ENCODE measurements at regions not wholly inside any gene's neighbourhood (a gene's known extent, or its start where the extent isn't known, plus 50 kb on each side); places are given as distances from the start of the nearest gene placed in this dataset.

DNA sequence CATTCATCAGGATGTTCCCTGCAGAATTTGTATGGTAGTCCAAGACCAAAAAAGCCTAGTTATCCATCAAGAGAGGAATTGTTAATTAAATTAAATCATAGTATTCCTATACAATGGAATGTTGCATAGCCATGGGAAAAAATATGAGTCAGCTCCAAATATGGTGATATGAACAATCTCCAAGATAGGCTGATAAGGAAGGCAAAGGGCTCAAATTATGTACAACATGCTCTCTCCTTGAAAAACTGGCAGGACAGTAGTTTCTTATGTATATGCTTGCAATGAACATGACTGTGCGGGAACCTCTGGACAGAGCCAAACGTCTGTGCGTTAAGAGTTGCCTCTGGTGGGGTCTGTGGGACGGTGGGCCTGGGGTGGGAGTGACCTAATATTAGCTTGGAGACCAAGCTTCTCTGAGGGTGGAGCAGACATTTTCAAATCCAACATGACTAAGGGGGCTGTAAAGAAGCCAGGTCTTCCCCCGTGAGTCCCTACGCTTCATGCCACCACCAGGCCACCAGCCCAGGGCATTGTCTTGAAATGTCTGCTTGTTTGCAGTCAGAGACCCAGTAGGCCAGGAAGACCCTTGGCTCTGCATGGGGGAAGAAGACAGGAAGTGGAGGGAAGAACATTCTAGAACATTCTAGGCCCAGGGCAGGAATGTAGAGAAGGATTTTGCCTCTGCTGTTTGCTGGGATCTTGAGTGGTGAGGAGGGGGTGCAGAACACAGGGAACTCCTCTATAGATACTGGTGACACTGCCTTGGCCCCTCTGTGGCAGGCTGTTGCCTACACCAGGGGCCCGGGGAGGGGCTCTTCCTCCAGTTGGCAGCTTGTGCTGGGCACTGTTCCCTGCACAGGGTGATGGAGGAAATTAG is 244.0 kb upstream of the HS6ST1 start:
- 95 to 96% methylated on average over 7 of the region's 7 CpGs for WGBS, 2 experiments
- Histone ChIP-seq H3K27ac (ENCODE audit: insufficient read depth, low read depth, low read length, poor library complexity, severe bottlenecking) (no peak overlapping the region), H3K4me3 (ENCODE audit: insufficient read depth, low read depth, low read length) (no peak overlapping the region)

GRCh38 chr2:128563348-128563687 is 244.7 kb upstream of the HS6ST1 start:
- Histone ChIP-seq H3K9me3 (ENCODE audit: control insufficient read depth, low read length) (no peaks in the 10 kb centered on the region), H3K27ac (ENCODE audit: insufficient read depth, low read depth, low read length, poor library complexity, severe bottlenecking) (no peak overlapping the region)
- WGBS, 2 experiments = 77 to 89% methylated on average over 4 of the region's 4 CpGs

More for the DNA sequence above, 244.0 kb upstream of the HS6ST1 start:
- Histone ChIP-seq H3K27me3 (ENCODE audit: control insufficient read depth, insufficient read depth, low read length, poor library complexity, severe bottlenecking) (no peaks in the 10 kb centered on the region), H3K4me1 (ENCODE audit: control insufficient read depth, insufficient read depth, low read length) (no peaks in the 10 kb centered on the region), H3K9me3 (ENCODE audit: control insufficient read depth, low read length) (no peaks in the 10 kb centered on the region), H3K36me3 (ENCODE audit: control insufficient read depth, insufficient read depth, low read length) (no peaks in the 10 kb centered on the region)

GRCh38 chr2:128564131-128564530 is 245.5 kb upstream of the HS6ST1 start:
- no peak overlapping the region for H3K4me3 ChIP-seq (ENCODE audit: insufficient read depth, low read depth, low read length)

More at GRCh38 chr2:128563348-128563687, 244.7 kb upstream of the HS6ST1 start:
- Histone ChIP-seq H3K36me3 (ENCODE audit: control insufficient read depth, insufficient read depth, low read length) (no peaks in the 10 kb centered on the region), H3K27me3 (ENCODE audit: control insufficient read depth, insufficient read depth, low read length, poor library complexity, severe bottlenecking) (no peaks in the 10 kb centered on the region), H3K4me3 (ENCODE audit: insufficient read depth, low read depth, low read length) (no peak overlapping the region), H3K4me1 (ENCODE audit: control insufficient read depth, insufficient read depth, low read length) (no peaks in the 10 kb centered on the region)

DNA sequence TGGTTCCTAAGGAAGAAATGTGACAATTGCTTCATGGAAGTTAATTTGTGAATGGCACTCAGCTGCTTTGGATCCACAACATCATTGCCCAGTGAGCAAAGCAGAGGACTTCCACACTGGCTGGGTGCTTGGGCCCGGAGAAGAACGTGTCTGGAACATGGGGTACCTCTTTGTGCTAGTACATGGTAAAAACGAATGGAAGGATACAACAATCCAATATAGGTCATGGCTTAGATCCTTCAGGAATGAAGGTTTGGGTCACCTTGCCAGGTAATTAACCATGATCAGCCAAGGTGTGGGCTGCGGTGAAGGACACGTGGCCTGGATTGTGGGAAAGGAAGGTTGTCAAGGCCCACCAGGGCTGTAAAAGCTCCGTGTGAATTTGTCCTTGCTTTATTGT is 245.9 kb upstream of the HS6ST1 start:
- no peak overlapping the region for H3K27ac ChIP-seq (ENCODE audit: insufficient read depth, low read depth, low read length, poor library complexity, severe bottlenecking)

More at GRCh38 chr2:128564131-128564530, 245.5 kb upstream of the HS6ST1 start:
- Histone ChIP-seq H3K36me3 (ENCODE audit: control insufficient read depth, insufficient read depth, low read length) (no peaks in the 10 kb centered on the region), H3K27ac (ENCODE audit: insufficient read depth, low read depth, low read length, poor library complexity, severe bottlenecking) (no peak overlapping the region), H3K9me3 (ENCODE audit: control insufficient read depth, low read length) (no peaks in the 10 kb centered on the region), H3K27me3 (ENCODE audit: control insufficient read depth, insufficient read depth, low read length, poor library complexity, severe bottlenecking) (no peaks in the 10 kb centered on the region), H3K4me1 (ENCODE audit: control insufficient read depth, insufficient read depth, low read length) (no peaks in the 10 kb centered on the region)
- 95 to 97% methylated on average over 4 of the region's 4 CpGs for WGBS, 2 experiments

DNA sequence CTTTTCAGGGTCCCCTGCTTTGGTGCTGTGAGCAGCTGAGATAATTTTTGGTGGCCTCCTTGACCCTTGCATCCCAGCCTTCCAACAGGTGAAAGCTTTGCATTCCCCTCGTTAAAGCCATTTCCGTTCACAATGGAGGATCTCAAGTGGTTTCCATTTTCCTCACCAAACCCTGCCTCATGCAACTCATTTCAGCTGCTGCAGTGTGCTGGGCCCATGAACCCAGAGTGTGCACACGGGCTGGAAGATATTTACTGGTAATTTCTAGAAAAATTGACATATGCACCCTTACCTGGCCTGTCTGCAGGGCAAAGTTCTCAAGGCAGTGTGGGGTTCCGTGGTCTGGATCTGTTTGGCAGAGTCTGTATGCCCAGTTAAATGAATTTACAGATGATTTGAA is 246.8 kb upstream of the HS6ST1 start:
- no peaks in the 10 kb centered on the region for H3K36me3 ChIP-seq (ENCODE audit: control insufficient read depth, insufficient read depth, low read length)
- 96 to 98% methylated on average over 4 of the region's 4 CpGs for WGBS, 2 experiments
- H3K27me3 ChIP-seq (ENCODE audit: control insufficient read depth, insufficient read depth, low read length, poor library complexity, severe bottlenecking) = no peaks in the 10 kb centered on the region
- H3K27ac ChIP-seq (ENCODE audit: insufficient read depth, low read depth, low read length, poor library complexity, severe bottlenecking) = no peak overlapping the region
- H3K9me3 ChIP-seq (ENCODE audit: control insufficient read depth, low read length) = no peaks in the 10 kb centered on the region
- H3K4me1 ChIP-seq (ENCODE audit: control insufficient read depth, insufficient read depth, low read length) = no peaks in the 10 kb centered on the region
- no peak overlapping the region for H3K4me3 ChIP-seq (ENCODE audit: insufficient read depth, low read depth, low read length)

More for the DNA sequence above, 245.9 kb upstream of the HS6ST1 start:
- no peaks in the 10 kb centered on the region for H3K9me3 ChIP-seq (ENCODE audit: control insufficient read depth, low read length)
- no peaks in the 10 kb centered on the region for H3K27me3 ChIP-seq (ENCODE audit: control insufficient read depth, insufficient read depth, low read length, poor library complexity, severe bottlenecking)
- H3K36me3 ChIP-seq (ENCODE audit: control insufficient read depth, insufficient read depth, low read length) = no peaks in the 10 kb centered on the region
- no peak overlapping the region for H3K4me3 ChIP-seq (ENCODE audit: insufficient read depth, low read depth, low read length)
- WGBS, 2 experiments = 93 to 97% methylated on average over 5 of the region's 6 CpGs
- no peaks in the 10 kb centered on the region for H3K4me1 ChIP-seq (ENCODE audit: control insufficient read depth, insufficient read depth, low read length)

DNA sequence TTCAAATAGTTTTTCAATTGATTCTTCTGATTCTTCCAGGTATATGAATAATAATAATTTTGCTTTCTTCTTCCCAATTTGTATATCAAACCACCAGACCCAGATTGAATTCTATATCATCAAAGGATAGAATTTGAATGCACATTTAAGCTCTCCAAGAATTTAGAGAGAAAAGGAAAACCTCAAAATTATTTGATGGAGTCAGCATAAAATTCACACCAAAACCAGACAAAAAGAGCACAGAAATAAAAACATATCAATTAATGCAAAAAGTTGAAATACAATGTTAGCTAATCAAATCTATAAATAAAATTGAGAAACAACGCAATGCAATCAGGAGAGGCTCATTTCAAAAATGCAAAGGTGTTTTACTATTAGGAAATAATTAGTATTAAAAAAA is 248.0 kb upstream of the HS6ST1 start:
- H3K4me1 ChIP-seq (ENCODE audit: control insufficient read depth, insufficient read depth, low read length) = no peaks in the 10 kb centered on the region
- H3K27me3 ChIP-seq (ENCODE audit: control insufficient read depth, insufficient read depth, low read length, poor library complexity, severe bottlenecking) = no peaks in the 10 kb centered on the region
- no peaks in the 10 kb centered on the region for H3K9me3 ChIP-seq (ENCODE audit: control insufficient read depth, low read length)
- 100% methylated on average over 1 of the region's 1 CpG for WGBS, 2 experiments
- H3K36me3 ChIP-seq (ENCODE audit: control insufficient read depth, insufficient read depth, low read length) = no peaks in the 10 kb centered on the region
- H3K27ac ChIP-seq (ENCODE audit: insufficient read depth, low read depth, low read length, poor library complexity, severe bottlenecking) = no peak overlapping the region
- no peak overlapping the region for H3K4me3 ChIP-seq (ENCODE audit: insufficient read depth, low read depth, low read length)

DNA sequence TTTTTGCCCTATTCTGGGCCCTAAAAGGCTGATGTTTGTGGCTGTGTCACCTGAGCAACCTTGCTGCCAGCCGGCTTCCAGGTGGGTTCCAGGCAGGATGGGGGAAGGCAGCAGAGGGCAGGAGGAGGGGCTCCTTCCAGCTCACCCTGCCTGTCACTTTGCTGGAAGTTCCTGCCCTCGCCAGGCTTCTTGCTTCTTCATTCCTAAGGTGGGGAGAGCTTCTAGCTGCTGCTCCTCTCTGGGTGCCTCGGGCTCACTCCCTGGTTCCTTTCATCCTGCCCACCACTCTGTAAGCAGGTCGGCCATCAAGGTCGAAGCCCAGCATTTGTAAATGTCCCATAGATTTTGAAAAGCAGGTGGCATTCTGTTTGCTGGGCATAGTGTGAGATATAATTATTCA is 249.4 kb upstream of the HS6ST1 start:
- Histone ChIP-seq H3K4me1 (ENCODE audit: control insufficient read depth, insufficient read depth, low read length) (no peaks in the 10 kb centered on the region), H3K27ac (ENCODE audit: insufficient read depth, low read depth, low read length, poor library complexity, severe bottlenecking) (no peak overlapping the region), H3K9me3 (ENCODE audit: control insufficient read depth, low read length) (no peaks in the 10 kb centered on the region), H3K27me3 (ENCODE audit: control insufficient read depth, insufficient read depth, low read length, poor library complexity, severe bottlenecking) (no peaks in the 10 kb centered on the region), H3K36me3 (ENCODE audit: control insufficient read depth, insufficient read depth, low read length) (no peaks in the 10 kb centered on the region), H3K4me3 (ENCODE audit: insufficient read depth, low read depth, low read length) (no peak overlapping the region)
- WGBS, 2 experiments = 52 to 57% methylated on average over 5 of the region's 5 CpGs

- Histone ChIP-seq H3K9me3 (ENCODE audit: control insufficient read depth, low read length) (no peaks in the 10 kb centered on the region), H3K27me3 (ENCODE audit: control insufficient read depth, insufficient read depth, low read length, poor library complexity, severe bottlenecking) (no peaks in the 10 kb centered on the region), H3K4me3 (ENCODE audit: insufficient read depth, low read depth, low read length) (no peak overlapping the region), H3K27ac (ENCODE audit: insufficient read depth, low read depth, low read length, poor library complexity, severe bottlenecking) (no peak overlapping the region), H3K4me1 (ENCODE audit: control insufficient read depth, insufficient read depth, low read length) (no peaks in the 10 kb centered on the region), H3K36me3 (ENCODE audit: control insufficient read depth, insufficient read depth, low read length) (no peaks in the 10 kb centered on the region)
- 95 to 97% methylated on average over 7 of the region's 7 CpGs for WGBS, 2 experiments
These were observed 254.4 kb upstream of the HS6ST1 start for GRCh38 chr2:128573116-128573515.

GRCh38 chr2:128573531-128573930 is 254.9 kb upstream of the HS6ST1 start:
- Histone ChIP-seq H3K36me3 (ENCODE audit: control insufficient read depth, insufficient read depth, low read length) (no peaks in the 10 kb centered on the region), H3K4me3 (ENCODE audit: insufficient read depth, low read depth, low read length) (no peak overlapping the region), H3K4me1 (ENCODE audit: control insufficient read depth, insufficient read depth, low read length) (no peaks in the 10 kb centered on the region), H3K9me3 (ENCODE audit: control insufficient read depth, low read length) (no peaks in the 10 kb centered on the region), H3K27ac (ENCODE audit: insufficient read depth, low read depth, low read length, poor library complexity, severe bottlenecking) (no peak overlapping the region), H3K27me3 (ENCODE audit: control insufficient read depth, insufficient read depth, low read length, poor library complexity, severe bottlenecking) (no peaks in the 10 kb centered on the region)
- WGBS, 2 experiments = 91 to 95% methylated on average over 4 of the region's 4 CpGs

DNA sequence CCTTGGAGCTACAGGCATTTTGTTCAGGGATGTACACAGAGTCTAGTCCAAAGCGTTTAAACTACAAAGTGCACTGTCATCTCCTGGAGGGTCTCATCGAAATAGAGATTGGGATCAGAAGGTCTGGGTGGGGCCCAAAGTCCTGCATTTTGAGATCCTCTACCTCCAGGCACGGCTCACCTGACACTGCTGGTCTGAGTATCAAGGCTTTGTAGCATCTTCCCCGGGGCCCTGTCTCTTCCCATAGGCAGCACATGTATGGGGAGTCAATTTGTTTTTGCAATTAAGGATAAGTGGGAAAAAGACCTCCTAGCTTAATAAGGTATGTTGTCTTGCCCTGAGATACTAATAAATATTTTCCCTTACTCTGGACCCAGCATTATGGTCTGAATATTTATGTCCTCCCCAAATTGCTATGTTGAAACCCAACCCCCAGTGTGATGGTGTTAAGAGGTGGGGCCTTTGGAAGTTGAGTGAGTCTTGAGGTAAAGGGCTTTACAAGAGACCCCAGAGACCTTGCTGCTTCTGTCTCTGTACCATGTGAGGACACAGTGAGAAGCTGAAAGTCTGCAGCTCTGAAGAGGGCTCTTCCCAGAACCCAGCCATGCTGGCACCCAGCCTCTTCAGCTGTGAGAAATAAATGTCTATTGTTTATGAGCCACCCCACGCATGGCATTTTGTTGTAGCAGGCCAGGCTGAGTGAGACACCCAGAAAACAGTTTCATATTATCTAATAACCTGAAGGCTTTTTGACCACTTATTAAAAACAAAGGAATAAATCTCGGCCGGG is 258.7 kb upstream of the HS6ST1 start:
- Histone ChIP-seq H3K4me3 (ENCODE audit: insufficient read depth, low read depth, low read length) (no peak overlapping the region), H3K9me3 (ENCODE audit: control insufficient read depth, low read length) (no peaks in the 10 kb centered on the region), H3K27me3 (ENCODE audit: control insufficient read depth, insufficient read depth, low read length, poor library complexity, severe bottlenecking) (no peaks in the 10 kb centered on the region), H3K27ac (ENCODE audit: insufficient read depth, low read depth, low read length, poor library complexity, severe bottlenecking) (no peak overlapping the region), H3K4me1 (ENCODE audit: control insufficient read depth, insufficient read depth, low read length) (no peaks in the 10 kb centered on the region), H3K36me3 (ENCODE audit: control insufficient read depth, insufficient read depth, low read length) (no peaks in the 10 kb centered on the region)
- 89 to 94% methylated on average over 7 of the region's 7 CpGs for WGBS, 2 experiments
